Naive thymus-derived CD8-positive, alpha-beta T cell (primary cell): ENCODE measurements at regions not wholly inside any gene's neighbourhood (a gene's known extent, or its start where the extent isn't known, plus 50 kb on each side); places are given as distances from the start of the nearest gene placed in this dataset.

Experiments
- ATAC-seq, 2 donors: fragments of 150-1000 bp; cut with Tn5 transposase in 1 of 2; sonication (Bioruptor Pico), chemical (Tn5 transposase) in 1 of 2; 1 replicate in 1 of 2; 2 replicates in 1 of 2; pipeline ENCODE4 v1.10.0; 2021; ENCODE audit warnings: mild to moderate bottlenecking in 2 of 2, moderate library complexity in 2 of 2
- POLR2A ChIA-PET: fragments of 350-600 bp; sonication (Branson Sonifier 250); formaldehyde crosslinking; loops from one replicate; lab custom pipeline; 2021; ENCODE audit warnings: antibody characterized with exemption; lab: Charles Lee
- DNase-seq, 10 donors: peaks; one replicate each; pipeline versions ENCODE4 v3.0.0 to v3.0.0-alpha.2; 2020 to 2022
- H3K27ac Mint-ChIP-seq, 10 donors: one replicate each; pipeline ENCODE4 v1.8.0; 2020 to 2022; ENCODE audit warnings: mild to moderate bottlenecking in 10 of 10, mixed read lengths in 10 of 10, moderate library complexity in 4 of 10, inconsistent platforms in 1 of 10
- H3K27me3 Mint-ChIP-seq, 5 donors: one replicate each; pipeline ENCODE4 v1.8.0; 2021 to 2022; ENCODE audit warnings: mixed read lengths in 5 of 5
- H3K36me3 Mint-ChIP-seq, 3 donors: one replicate each; pipeline ENCODE4 v1.8.0; 2020 to 2022; ENCODE audit warnings: mixed read lengths in 3 of 3, mild to moderate bottlenecking in 2 of 3, inconsistent platforms in 1 of 3
- H3K4me1 Mint-ChIP-seq, 4 donors: one replicate each; pipeline ENCODE4 v1.8.0; 2021 to 2022; ENCODE audit warnings: mixed read lengths in 4 of 4
- H3K4me3 Mint-ChIP-seq, 10 donors: one replicate each; pipeline ENCODE4 v1.8.0; 2020 to 2022; ENCODE audit warnings: mild to moderate bottlenecking in 10 of 10, mixed read lengths in 10 of 10, moderate library complexity in 6 of 10, inconsistent platforms in 1 of 10
- H3K9me3 Mint-ChIP-seq, 9 donors: one replicate each; pipeline ENCODE4 v1.8.0; 2020 to 2022; ENCODE audit warnings: mixed read lengths in 9 of 9, mild to moderate bottlenecking in 3 of 9, inconsistent platforms in 1 of 9, moderate library complexity in 1 of 9

- no peaks in the 10 kb centered on the region for H3K4me1 Mint-ChIP-seq
- H3K36me3 Mint-ChIP-seq: no peaks in the 10 kb centered on the region
- no peak overlapping the region for H3K27ac Mint-ChIP-seq
- POLR2A ChIA-PET: no interaction called here
- peaks cover 0 to 18% (median 5%) of the 10 kb centered on the region in 5 donors for H3K27me3 Mint-ChIP-seq
- no peak for ATAC-seq
- no peak overlapping the region for H3K4me3 Mint-ChIP-seq
- H3K9me3 Mint-ChIP-seq: peaks cover 0 to 7% (median 0%) of the 10 kb centered on the region in 9 donors
- DNase-seq: no peak
Observed at GRCh38 chr2:67526283-67526682, 129.2 kb downstream of the ETAA1 start.

GRCh38 chr2:67528320-67528719, 131.2 kb downstream of the ETAA1 start:
- peaks cover 0 to 14% (median 4%) of the 10 kb centered on the region in 5 donors for H3K27me3 Mint-ChIP-seq
- H3K36me3 Mint-ChIP-seq: no peaks in the 10 kb centered on the region
- DNase-seq (no peak), ATAC-seq (no peak)
- no peak overlapping the region for H3K4me3 Mint-ChIP-seq
- H3K9me3 Mint-ChIP-seq: peaks cover 0 to 6% (median 0%) of the 10 kb centered on the region in 9 donors
- POLR2A ChIA-PET: no interaction called here
- no peaks in the 10 kb centered on the region for H3K4me1 Mint-ChIP-seq
- no peak overlapping the region for H3K27ac Mint-ChIP-seq

GRCh38 chr2:67532387-67532786, 135.3 kb downstream of the ETAA1 start:
- POLR2A ChIA-PET: no interaction called here
- Mint-ChIP-seq H3K27me3 (no peaks in the 10 kb centered on the region), H3K27ac (no peak overlapping the region), H3K9me3 (peaks cover 0 to 9% (median 3%) of the 10 kb centered on the region in 9 donors), H3K4me3 (no peak overlapping the region), H3K4me1 (no peaks in the 10 kb centered on the region), H3K36me3 (no peaks in the 10 kb centered on the region)
- ATAC-seq: no peak
- DNase-seq: no peak

- no peak for ATAC-seq
- Mint-ChIP-seq H3K27me3 (peaks cover 0 to 3% (median 0%) of the 10 kb centered on the region in 5 donors), H3K4me3 (no peak overlapping the region), H3K36me3 (peaks cover 0 to 5% (median 0%) of the 10 kb centered on the region in 3 donors), H3K9me3 (peaks cover 8 to 24% (median 13%) of the 10 kb centered on the region in 9 donors), H3K27ac (no peak overlapping the region), H3K4me1 (peaks cover 0 to 2% (median 0%) of the 10 kb centered on the region in 4 donors)
- no peak for DNase-seq
- POLR2A ChIA-PET: no interaction called here
Observed at GRCh38 chr2:67534745-67535144, 137.6 kb downstream of the ETAA1 start.

GRCh38 chr2:67540962-67541361, 143.8 kb downstream of the ETAA1 start:
- Mint-ChIP-seq H3K4me1 (peaks cover 0 to 2% (median 0%) of the 10 kb centered on the region in 4 donors), H3K9me3 (peaks cover 13 to 60% (median 33%) of the 10 kb centered on the region in 9 donors), H3K36me3 (peaks cover 0 to 13% (median 3%) of the 10 kb centered on the region in 3 donors), H3K4me3 (no peak overlapping the region), H3K27ac (no peak overlapping the region), H3K27me3 (peaks cover 0 to 13% (median 0%) of the 10 kb centered on the region in 5 donors)
- no peak for ATAC-seq
- DNase-seq: no peak
- POLR2A ChIA-PET: no interaction called here

GRCh38 chr2:67544286-67544685, 147.2 kb downstream of the ETAA1 start:
- POLR2A ChIA-PET: no interaction called here
- Mint-ChIP-seq H3K36me3 (peaks cover 0 to 8% (median 3%) of the 10 kb centered on the region in 3 donors), H3K27ac (no peak overlapping the region), H3K9me3 (peaks cover 7 to 50% (median 23%) of the 10 kb centered on the region in 9 donors), H3K4me3 (no peak overlapping the region), H3K4me1 (peaks cover 0 to 2% (median 0%) of the 10 kb centered on the region in 4 donors), H3K27me3 (peaks cover 0 to 16% (median 1%) of the 10 kb centered on the region in 5 donors)
- ATAC-seq (no peak), DNase-seq (no peak)

- Mint-ChIP-seq H3K4me3 (no peak overlapping the region), H3K36me3 (no peaks in the 10 kb centered on the region), H3K4me1 (no peaks in the 10 kb centered on the region), H3K27me3 (peaks cover 0 to 23% (median 4%) of the 10 kb centered on the region in 5 donors), H3K9me3 (peaks cover 0 to 13% (median 9%) of the 10 kb centered on the region in 9 donors), H3K27ac (no peak overlapping the region)
- ATAC-seq (no peak), DNase-seq (no peak)
- POLR2A ChIA-PET: no interaction called here
Observed at GRCh38 chr2:67548317-67549201, 151.4 kb downstream of the ETAA1 start.

- Mint-ChIP-seq H3K9me3 (peaks cover 0 to 3% (median 0%) of the 10 kb centered on the region in 9 donors), H3K4me3 (no peak overlapping the region), H3K27ac (no peak overlapping the region), H3K27me3 (peaks cover 0 to 6% (median 1%) of the 10 kb centered on the region in 5 donors), H3K36me3 (no peaks in the 10 kb centered on the region), H3K4me1 (no peaks in the 10 kb centered on the region)
- ATAC-seq (no peak), DNase-seq (no peak)
- POLR2A ChIA-PET: no interaction called here
Observed at GRCh38 chr2:67559156-67559555, 162.0 kb downstream of the ETAA1 start.

GRCh38 chr2:67560771-67561456, 163.8 kb downstream of the ETAA1 start:
- no peak overlapping the region for H3K4me3 Mint-ChIP-seq
- DNase-seq (no peak), ATAC-seq (no peak)
- POLR2A ChIA-PET: no interaction called here
- H3K27ac Mint-ChIP-seq: no peak overlapping the region
- H3K27me3 Mint-ChIP-seq: peaks cover 0 to 6% (median 1%) of the 10 kb centered on the region in 5 donors
- no peaks in the 10 kb centered on the region for H3K4me1 Mint-ChIP-seq
- H3K9me3 Mint-ChIP-seq: peaks cover 0 to 3% (median 0%) of the 10 kb centered on the region in 9 donors
- no peaks in the 10 kb centered on the region for H3K36me3 Mint-ChIP-seq

- ATAC-seq: no peak
- peaks cover 0 to 7% (median 1%) of the 10 kb centered on the region in 5 donors for H3K27me3 Mint-ChIP-seq
- POLR2A ChIA-PET: no interaction called here
Observed at GRCh38 chr2:67561457-67561965, 164.4 kb downstream of the ETAA1 start.

GRCh38 chr2:67564076-67564475, 166.9 kb downstream of the ETAA1 start:
- H3K36me3 Mint-ChIP-seq: no peaks in the 10 kb centered on the region
- ATAC-seq: no peak
- H3K9me3 Mint-ChIP-seq: peaks cover 0 to 21% (median 0%) of the 10 kb centered on the region in 9 donors
- DNase-seq: no peak
- POLR2A ChIA-PET: no interaction called here
- H3K27me3 Mint-ChIP-seq: peaks cover 0 to 9% (median 1%) of the 10 kb centered on the region in 5 donors
- no peak overlapping the region for H3K4me3 Mint-ChIP-seq
- no peaks in the 10 kb centered on the region for H3K4me1 Mint-ChIP-seq
- no peak overlapping the region for H3K27ac Mint-ChIP-seq

More at GRCh38 chr2:67561457-67561965, 164.4 kb downstream of the ETAA1 start:
- Mint-ChIP-seq H3K4me3 (no peak overlapping the region), H3K9me3 (peaks cover 0 to 3% (median 0%) of the 10 kb centered on the region in 9 donors), H3K36me3 (no peaks in the 10 kb centered on the region), H3K4me1 (no peaks in the 10 kb centered on the region), H3K27ac (no peak overlapping the region)
- no peak for DNase-seq

- Mint-ChIP-seq H3K27ac (no peak overlapping the region), H3K36me3 (no peaks in the 10 kb centered on the region), H3K9me3 (peaks cover 0 to 21% (median 0%) of the 10 kb centered on the region in 9 donors), H3K27me3 (peaks cover 0 to 9% (median 1%) of the 10 kb centered on the region in 5 donors), H3K4me3 (no peak overlapping the region), H3K4me1 (no peaks in the 10 kb centered on the region)
- POLR2A ChIA-PET: no interaction called here
- ATAC-seq (no peak), DNase-seq (no peak)
Observed at GRCh38 chr2:67564626-67565025, 167.5 kb downstream of the ETAA1 start.

- no peaks in the 10 kb centered on the region for H3K4me1 Mint-ChIP-seq
- ATAC-seq: no peak
- POLR2A ChIA-PET: no interaction called here
- peaks cover 0 to 9% (median 1%) of the 10 kb centered on the region in 5 donors for H3K27me3 Mint-ChIP-seq
- H3K27ac Mint-ChIP-seq: no peak overlapping the region
- no peak for DNase-seq
- peaks cover 0 to 21% (median 0%) of the 10 kb centered on the region in 9 donors for H3K9me3 Mint-ChIP-seq
- H3K36me3 Mint-ChIP-seq: no peaks in the 10 kb centered on the region
- no peak overlapping the region for H3K4me3 Mint-ChIP-seq
Observed at GRCh38 chr2:67565262-67565661, 168.1 kb downstream of the ETAA1 start.
